GM15510 (cell line): ENCODE measurements at regions not wholly inside any gene's neighbourhood (a gene's known extent, or its start where the extent isn't known, plus 50 kb on each side); places are given as distances from the start of the nearest gene placed in this dataset.

Experiments
- POLR2A ChIP-seq: IDR thresholded peaks from 3 replicates; pipeline ENCODE4 v1.6.1; 2011; ENCODE audit warnings: borderline replicate concordance; ENCODE audit not compliant: insufficient read length; ENCODE audit errors: extremely low read depth

DNA sequence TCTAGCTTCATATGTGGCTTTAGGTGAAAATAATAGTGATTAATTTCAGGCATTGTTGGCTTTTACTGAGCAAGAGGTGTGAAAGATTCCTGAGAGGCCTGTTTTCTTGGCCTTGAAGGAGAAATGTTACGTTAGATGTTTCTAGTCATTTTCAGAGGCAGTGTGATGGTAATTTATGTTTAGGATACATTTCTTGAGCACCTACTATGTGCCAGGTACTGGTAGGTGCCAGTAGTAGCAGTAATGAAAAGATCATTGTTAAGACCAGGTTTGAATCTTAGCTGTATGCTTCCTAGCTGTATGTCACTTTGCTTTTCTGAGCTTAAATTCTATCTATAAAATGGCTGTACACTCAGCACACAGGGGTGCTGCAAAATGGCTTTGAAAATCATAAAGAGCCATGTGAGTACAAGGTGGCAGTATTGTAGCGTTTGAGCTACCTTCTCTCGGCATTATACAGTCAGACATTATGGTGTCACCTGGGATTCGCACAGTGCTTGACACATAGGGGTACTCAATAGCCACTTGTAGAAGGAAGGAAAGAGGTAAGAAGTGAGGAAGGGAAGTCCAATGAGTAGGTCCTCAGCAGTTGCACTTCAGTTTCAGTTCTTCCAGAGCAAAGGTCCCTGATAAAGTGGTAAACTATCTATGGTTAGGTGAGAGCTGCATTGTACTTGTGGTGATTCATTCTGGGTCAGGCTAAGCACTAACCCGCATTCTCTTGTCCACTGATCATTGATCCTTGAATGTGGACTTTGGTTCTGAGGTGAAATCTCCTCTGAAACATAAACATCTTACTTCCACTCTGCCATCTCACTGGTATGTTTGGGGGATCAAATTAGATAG is 166.5 kb upstream of the NR3C1 start:
- TF ChIP-seq POLR2A = no peak

DNA sequence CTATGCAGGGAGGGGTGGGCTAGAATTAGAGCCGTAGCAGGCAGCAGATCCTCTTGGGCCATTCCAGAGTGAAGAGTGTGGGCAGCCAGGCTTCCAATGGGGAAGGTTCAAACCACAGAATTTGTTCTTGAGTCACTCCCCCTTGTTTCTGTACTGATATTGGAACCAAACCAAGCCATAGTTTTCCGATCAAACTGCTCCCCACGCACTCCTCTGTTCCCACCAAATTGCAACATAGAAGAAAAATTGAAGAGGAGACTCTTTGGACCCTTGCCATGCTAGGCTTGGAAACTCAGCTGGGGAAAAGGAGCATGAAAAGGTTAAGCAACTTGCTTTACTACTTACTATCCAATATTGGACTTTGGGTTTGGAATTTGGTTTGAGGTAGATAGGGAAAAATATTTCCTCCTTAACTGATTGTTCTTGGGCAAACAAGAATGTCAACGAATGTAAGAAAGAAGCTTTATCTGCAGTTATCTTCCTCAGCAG is 165.8 kb upstream of the NR3C1 start:
- TF ChIP-seq POLR2A = no peak

DNA sequence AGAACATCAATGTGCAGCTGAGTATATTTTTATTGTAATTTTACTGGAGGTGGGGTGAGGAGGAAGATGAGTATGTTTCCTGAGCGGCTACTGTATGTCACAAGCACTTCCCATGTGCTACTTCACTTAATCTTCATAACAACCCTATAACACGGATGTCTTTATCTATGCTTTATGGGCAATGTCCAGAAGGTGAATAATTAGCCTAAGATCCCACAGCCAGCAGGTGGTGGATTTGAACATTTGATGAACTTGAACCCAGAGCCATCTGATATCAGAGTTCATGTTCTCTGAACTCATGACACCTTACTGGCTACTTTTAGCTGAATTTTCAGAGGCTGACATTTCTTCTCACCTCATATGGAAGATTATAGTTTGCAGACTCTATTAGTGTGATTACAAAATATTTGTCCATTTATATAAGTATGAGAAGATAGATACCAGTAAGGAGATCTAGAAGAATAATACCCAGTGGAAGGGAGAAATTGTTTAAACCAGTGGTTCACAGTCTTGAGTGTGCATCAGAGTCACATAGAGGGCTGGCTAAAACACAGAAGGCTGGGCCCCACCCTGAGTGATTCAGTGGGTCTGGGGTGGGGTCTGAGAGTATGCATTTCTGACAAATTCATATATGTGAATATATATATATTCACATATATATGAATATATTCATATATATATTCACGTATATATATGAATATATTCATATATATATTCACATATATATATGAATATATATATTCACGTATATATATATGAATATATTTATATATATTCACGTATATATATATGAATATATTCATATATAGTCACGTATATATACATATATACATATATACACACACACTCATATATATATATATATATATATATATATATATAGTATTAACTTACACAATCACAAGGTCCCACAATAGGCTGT is 164.4 kb upstream of the NR3C1 start:
- TF ChIP-seq POLR2A = no peak

DNA sequence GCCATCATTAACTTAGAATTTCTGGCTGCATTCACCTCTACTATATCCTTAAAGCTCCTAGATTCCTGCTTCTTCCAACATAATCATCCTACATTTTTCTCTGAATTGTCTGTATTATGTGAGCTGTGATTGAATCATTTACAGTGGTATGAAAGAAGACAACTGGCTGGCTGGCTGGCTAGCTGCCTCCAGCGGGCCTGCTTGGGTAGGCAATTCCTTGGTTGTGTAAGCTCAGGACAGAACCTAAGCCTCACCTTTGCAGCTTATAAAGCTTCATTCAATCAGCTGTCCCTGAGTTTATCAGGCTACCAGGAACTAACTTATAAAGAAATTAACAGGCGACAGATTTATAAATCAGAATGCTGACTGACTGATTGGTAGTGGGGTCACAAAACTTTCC is 162.7 kb upstream of the NR3C1 start:
- no peak for TF ChIP-seq POLR2A

DNA sequence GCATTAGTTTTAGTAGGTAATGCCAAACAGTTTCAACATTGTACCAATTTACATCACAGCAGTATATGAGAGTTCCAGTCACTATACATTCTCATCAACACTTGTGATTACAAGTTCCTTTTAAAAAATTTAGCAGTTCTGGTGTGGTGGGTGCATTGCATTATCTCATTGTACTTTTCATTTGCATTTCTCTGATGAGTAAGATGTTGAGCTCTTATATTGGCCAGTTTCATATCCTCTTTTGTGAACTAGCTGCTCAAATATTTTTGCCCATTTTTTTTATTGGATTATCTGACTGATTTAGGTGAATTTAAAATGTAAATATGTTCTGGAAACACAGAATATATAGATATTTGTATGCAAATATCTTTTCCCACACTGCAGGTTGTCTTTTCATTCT is 160.9 kb upstream of the NR3C1 start:
- no peak for TF ChIP-seq POLR2A

DNA sequence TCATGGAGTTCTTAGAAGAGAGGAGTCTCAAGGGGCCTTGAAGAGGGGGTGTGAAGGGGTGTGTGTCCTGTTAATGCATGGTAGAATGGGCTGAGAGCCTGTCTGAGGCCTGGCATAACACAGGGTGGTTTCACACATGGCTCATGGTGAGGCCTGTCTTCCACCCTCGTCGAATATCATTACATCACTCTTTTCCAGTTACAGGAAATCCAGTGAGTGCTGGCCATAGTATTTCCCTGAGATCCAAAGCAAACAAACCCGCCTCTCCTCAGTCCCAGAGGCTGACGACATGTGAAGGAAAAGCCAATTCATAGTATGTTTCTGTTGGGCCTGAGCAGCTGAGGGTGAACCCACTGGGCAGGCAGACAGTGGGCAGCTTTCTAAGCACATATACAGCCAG is 159.4 kb upstream of the NR3C1 start:
- TF ChIP-seq POLR2A = no peak

DNA sequence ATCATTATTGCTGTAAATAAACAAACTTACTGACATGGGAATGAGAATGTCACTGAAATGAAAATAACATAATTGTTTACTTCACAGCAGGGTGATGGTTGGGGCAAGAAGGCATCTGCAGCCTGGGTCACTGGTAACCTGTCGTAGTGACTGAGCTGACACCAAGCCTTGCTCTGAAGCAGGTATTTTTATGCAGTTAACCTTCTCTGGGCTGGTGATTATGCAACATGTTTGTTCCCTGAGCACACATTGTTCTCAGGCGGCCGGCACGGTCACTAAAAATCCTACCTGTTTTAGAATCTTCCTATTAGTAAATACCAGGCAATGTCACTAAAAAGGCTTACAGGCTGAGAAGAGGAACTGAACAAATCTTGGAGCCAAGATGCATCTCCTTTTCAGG is 157.7 kb upstream of the NR3C1 start:
- TF ChIP-seq POLR2A = no peak

DNA sequence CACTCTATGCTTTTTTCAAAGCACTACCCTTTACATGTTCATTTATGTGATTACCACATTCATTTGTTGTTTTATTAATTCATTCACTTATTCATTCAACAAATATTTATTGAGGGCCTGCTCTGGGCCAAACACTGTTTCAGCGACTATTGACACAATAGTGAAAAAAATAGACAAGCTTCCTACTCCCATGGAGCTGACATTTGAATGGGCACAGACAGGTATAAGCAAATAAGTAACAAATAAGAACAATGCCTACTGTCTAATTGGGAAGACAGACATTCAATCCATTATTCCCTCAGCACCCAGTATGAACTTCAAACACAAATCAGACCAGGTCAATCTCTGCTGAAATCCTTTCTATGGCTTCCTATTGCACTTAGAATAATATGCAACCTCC is 156.9 kb upstream of the NR3C1 start:
- TF ChIP-seq POLR2A = no peak

DNA sequence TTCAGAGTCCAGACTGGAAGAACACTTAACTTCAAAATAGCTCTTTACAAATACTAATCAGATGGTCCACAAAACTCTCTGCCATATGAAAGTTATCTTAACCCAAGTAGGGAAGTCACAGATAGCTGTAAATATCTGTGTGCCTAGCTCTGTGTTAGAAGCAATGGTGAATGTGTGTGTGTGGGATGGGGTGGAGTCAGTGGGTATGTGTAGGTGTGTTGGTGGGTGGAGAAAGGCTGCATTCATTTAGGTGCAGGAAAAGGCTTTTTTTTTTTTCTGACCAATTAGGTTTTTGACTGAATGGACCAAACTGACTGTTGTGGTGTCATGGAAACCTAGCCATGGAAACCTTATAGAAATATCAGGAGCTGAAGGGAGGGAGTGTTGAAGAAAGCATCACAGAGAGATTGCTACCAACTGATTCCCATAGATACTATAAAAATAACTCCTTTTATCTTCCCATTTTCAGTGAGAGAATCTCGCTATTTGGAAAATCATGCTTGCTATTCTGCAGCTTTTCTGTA is 156.2 kb upstream of the NR3C1 start:
- no peak for TF ChIP-seq POLR2A

DNA sequence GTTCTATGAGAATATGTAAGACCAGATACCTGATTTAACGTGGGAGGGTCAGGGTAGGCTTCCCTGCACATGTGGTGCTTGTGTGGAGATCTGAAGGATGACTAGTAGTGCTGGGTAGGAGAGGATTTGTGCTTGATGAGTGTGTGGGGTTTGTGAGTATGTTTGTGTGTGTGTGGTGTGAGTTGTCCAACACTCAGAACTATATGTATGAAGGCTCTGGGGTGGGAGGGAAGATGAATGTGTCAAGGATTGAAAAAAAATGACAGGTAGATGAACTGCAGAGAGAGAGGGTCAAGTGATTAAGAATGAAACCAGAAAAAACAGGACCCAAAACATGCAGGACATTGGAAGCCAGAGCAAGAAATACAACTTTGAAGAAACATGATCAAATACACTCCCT is 154.6 kb upstream of the NR3C1 start:
- no peak for TF ChIP-seq POLR2A

DNA sequence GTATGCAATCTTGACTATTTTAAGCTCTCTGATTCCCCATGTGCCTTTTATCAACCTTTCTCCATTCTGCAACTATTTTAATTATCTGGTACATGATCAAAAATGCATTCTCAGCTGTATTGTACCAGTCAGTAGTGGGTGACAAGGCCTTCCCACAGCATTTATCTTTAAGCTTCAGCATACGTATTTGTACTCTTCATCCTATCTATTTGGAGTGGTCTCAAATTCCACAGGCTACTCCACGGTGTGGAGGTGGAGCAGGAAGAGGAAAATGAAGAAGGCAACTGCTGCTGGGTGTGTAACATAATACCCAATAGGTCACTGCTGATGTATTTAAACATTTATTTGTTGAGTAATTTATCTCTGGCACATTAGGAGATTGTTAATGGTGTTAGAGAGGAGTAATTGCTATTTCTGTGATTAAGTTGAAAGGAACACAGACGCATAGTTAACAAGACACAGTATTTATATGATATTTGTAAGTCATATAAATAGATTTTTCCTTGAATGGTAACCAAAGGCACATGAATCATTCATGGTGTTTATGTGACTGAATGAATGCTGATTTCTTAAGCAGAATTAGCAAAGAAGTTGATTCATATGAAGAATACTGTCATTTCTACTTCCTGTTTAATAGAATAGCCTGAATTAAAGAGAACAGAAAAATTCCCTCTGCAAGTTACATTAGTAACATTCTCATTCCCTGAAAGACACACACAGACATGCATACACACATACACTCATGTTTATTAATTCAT is 153.8 kb upstream of the NR3C1 start:
- no peak for TF ChIP-seq POLR2A

DNA sequence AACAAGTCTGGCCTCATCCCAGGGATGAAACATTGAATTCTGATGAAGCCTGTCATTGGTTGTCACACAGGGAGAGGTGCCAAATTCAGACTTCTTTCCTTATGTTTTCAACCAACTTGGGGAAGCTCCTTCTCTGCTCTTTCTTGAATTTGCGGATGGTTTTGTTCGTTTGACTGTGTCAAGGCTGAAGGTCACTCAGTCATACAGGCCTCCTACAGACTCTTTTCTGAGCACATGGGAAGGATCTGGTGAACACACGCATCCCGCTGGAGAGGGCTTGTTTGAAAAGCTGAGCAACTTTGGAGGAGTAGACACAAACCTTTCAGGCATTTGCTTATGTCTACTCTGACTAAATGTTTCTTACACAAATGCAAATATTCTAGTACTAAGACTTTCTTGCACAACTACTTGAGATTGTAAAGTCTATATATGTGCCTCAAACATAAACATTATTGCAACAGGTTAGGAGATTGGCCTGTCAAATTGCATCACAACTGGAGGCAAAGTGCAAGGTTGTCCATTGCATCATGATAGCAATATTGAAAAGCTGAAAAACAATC is 151.5 kb upstream of the NR3C1 start:
- no peak for TF ChIP-seq POLR2A

DNA sequence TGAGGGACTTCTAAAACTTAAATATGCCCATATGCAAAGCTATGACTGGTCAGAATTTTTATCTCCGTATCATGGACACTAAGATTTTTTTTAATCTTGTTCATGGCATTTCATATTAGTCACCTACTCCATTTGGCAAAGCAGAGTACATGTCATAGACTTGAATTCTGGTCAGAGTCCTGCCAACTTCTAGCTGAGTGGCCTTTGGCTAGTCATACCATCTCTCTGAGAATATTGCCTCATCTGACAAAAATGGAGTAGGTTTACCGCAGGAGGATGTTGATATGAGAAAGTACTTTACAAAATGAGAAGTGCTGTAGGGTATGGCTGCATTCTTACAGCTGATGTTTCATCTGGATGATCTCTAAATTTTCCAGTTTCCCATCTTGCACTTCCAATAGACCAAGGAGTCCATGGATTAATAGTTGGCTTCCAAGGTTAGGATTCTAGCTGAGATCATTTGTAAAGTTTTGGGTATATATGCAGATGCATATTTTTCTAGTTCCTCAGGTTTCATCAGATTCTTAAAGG is 150.8 kb upstream of the NR3C1 start:
- no peak for TF ChIP-seq POLR2A

DNA sequence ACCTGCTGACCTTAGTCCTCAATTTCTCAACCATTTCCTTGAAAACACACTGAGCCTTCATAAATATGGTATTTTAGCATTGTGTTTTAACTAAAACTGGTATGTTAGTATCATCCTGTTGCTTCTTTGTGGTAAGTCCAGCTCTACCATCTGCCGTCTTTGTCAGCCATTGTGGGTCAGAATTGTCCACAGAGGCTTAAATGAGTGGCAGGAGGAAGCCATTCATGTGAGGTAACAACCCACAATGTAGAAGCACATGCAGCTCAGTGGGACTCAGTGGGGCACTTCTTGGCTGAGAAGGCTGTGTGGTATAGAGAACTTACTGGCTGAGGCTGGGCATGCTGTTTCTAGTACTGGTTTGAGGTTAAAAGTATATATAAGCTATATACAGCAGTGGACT is 149.2 kb upstream of the NR3C1 start:
- TF ChIP-seq POLR2A = no peak
